GM19240 (cell line): ENCODE measurements at regions not wholly inside any gene's neighbourhood (a gene's known extent, or its start where the extent isn't known, plus 50 kb on each side); places are given as distances from the start of the nearest gene placed in this dataset.

Experiments used
- DNase-seq: peaks from one replicate; pipeline ENCODE4 v3.0.0; 2011; ENCODE audit warnings: low spot score; ENCODE audit not compliant: insufficient read length

- DNase-seq: no peak
These were observed 374.1 kb downstream of the FBXW7 start for GRCh38 chr4:152161676-152162330.

- no peak for DNase-seq
These were observed 375.6 kb downstream of the FBXW7 start for GRCh38 chr4:152160225-152160800.

GRCh38 chr4:152159773-152160172, 376.1 kb downstream of the FBXW7 start:
- no peak for DNase-seq

GRCh38 chr4:152158225-152158624, 377.7 kb downstream of the FBXW7 start:
- no peak for DNase-seq

GRCh38 chr4:152157629-152158028, 378.3 kb downstream of the FBXW7 start:
- DNase-seq: no peak

GRCh38 chr4:152156442-152156841, 379.4 kb downstream of the FBXW7 start:
- no peak for DNase-seq

- DNase-seq: no peak
These were observed 380.8 kb downstream of the FBXW7 start for GRCh38 chr4:152155070-152155469.

GRCh38 chr4:152154433-152154832, 381.5 kb downstream of the FBXW7 start:
- DNase-seq: no peak

- DNase-seq: no peak
These were observed 382.2 kb downstream of the FBXW7 start for GRCh38 chr4:152153476-152154270.

GRCh38 chr4:152150214-152150613, 385.7 kb downstream of the FBXW7 start:
- DNase-seq: no peak

GRCh38 chr4:152149745-152150144, 386.1 kb downstream of the FBXW7 start:
- DNase-seq: no peak

GRCh38 chr4:152148057-152148456, 387.2 kb upstream of the GATB start:
- no peak for DNase-seq

GRCh38 chr4:152146244-152146643, 385.4 kb upstream of the GATB start:
- DNase-seq: no peak

GRCh38 chr4:152143806-152144205, 383.0 kb upstream of the GATB start:
- DNase-seq: no peak

- no peak for DNase-seq
These were observed 377.6 kb upstream of the GATB start for GRCh38 chr4:152138451-152138850.

- DNase-seq: no peak
These were observed 372.0 kb upstream of the GATB start for GRCh38 chr4:152132776-152133175.

GRCh38 chr4:152128356-152128755, 367.5 kb upstream of the GATB start:
- no peak for DNase-seq

- DNase-seq: no peak
These were observed 365.4 kb upstream of the GATB start for GRCh38 chr4:152126238-152126637.

GRCh38 chr4:152118819-152119553, 358.2 kb upstream of the GATB start:
- no peak for DNase-seq

GRCh38 chr4:152117933-152118507, 357.2 kb upstream of the GATB start:
- no peak for DNase-seq

- DNase-seq: no peak
These were observed 356.7 kb upstream of the GATB start for GRCh38 chr4:152117520-152117919.

- no peak for DNase-seq
These were observed 356.2 kb upstream of the GATB start for GRCh38 chr4:152117054-152117453.
